CD1c-positive myeloid dendritic cell (primary cell): ENCODE measurements at regions not wholly inside any gene's neighbourhood (a gene's known extent, or its start where the extent isn't known, plus 50 kb on each side); places are given as distances from the start of the nearest gene placed in this dataset.

Experiments used
- DNase-seq: peaks from one replicate; pipeline ENCODE4 v3.0.0-alpha.2; 2016; ENCODE audit errors: extremely low spot score

GRCh38 chr1:59146651-59147358, 150.1 kb upstream of the FGGY start:
- peak; percentile 53 for DNase-seq

- no peak for DNase-seq
Observed at GRCh38 chr1:59149435-59149834, 147.5 kb upstream of the FGGY start.

- DNase-seq, result no peak
Observed at GRCh38 chr1:59150577-59151386, 146.1 kb upstream of the FGGY start.

GRCh38 chr1:59151387-59151761, 145.5 kb upstream of the FGGY start:
- DNase-seq, result no peak

GRCh38 chr1:59151860-59152259, 145.0 kb upstream of the FGGY start:
- no peak for DNase-seq

GRCh38 chr1:59152511-59152910, 144.4 kb upstream of the FGGY start:
- no peak for DNase-seq

GRCh38 chr1:59154401-59154800, 142.5 kb upstream of the FGGY start:
- DNase-seq, result no peak

GRCh38 chr1:59155351-59155750, 141.5 kb upstream of the FGGY start:
- no peak for DNase-seq

GRCh38 chr1:59156051-59156450, 140.8 kb upstream of the FGGY start:
- DNase-seq, result no peak

- no peak for DNase-seq
Observed at GRCh38 chr1:59156526-59157199, 140.2 kb upstream of the FGGY start.

- no peak for DNase-seq
Observed at GRCh38 chr1:59158321-59158720, 138.6 kb upstream of the FGGY start.

- DNase-seq, result no peak
Observed at GRCh38 chr1:59159557-59160203, 137.2 kb upstream of the FGGY start.

- DNase-seq, result no peak
Observed at GRCh38 chr1:59161136-59161535, 135.8 kb upstream of the FGGY start.

GRCh38 chr1:59162665-59163064, 134.2 kb upstream of the FGGY start:
- DNase-seq, result no peak

- DNase-seq, result no peak
Observed at GRCh38 chr1:59163268-59164092, 133.4 kb upstream of the FGGY start.

- DNase-seq, result no peak
Observed at GRCh38 chr1:59164371-59164770, 132.5 kb upstream of the FGGY start.

GRCh38 chr1:59165353-59165752, 131.5 kb upstream of the FGGY start:
- no peak for DNase-seq

- no peak for DNase-seq
Observed at GRCh38 chr1:59169703-59170102, 127.2 kb upstream of the FGGY start.

GRCh38 chr1:59170659-59171058, 126.2 kb upstream of the FGGY start:
- no peak for DNase-seq

GRCh38 chr1:59171788-59172187, 125.1 kb upstream of the FGGY start:
- DNase-seq, result no peak

- DNase-seq, result no peak
Observed at GRCh38 chr1:59172693-59173092, 124.2 kb upstream of the FGGY start.
